ENCODE measurements at regions not wholly inside any gene's neighbourhood (a gene's known extent, or its start where the extent isn't known, plus 50 kb on each side); places are given as distances from the start of the nearest gene placed in this dataset.

- peak; percentile 26 for DNase-seq (ENCODE audit: low read depth)
- no peak overlapping the region for H3K4me3 ChIP-seq (ENCODE audit: low read depth, low read length)
- TF ChIP-seq CTCF (IDR thresholded peaks at IDR 0.05; ENCODE audit: low read depth, low read length) (no peak), MYC (IDR thresholded peaks at IDR 0.05; ENCODE audit: low read depth, low read length) (no peak), POLR2A (IDR thresholded peaks at IDR 0.05; ENCODE audit: extremely low read depth, insufficient read length) (no peak), MAX (IDR thresholded peaks at IDR 0.05; ENCODE audit: low read depth, low read length) (no peak)
Measured at GRCh38 chr3:191051037-191051436, 148.0 kb upstream of the OSTN start.

DNA sequence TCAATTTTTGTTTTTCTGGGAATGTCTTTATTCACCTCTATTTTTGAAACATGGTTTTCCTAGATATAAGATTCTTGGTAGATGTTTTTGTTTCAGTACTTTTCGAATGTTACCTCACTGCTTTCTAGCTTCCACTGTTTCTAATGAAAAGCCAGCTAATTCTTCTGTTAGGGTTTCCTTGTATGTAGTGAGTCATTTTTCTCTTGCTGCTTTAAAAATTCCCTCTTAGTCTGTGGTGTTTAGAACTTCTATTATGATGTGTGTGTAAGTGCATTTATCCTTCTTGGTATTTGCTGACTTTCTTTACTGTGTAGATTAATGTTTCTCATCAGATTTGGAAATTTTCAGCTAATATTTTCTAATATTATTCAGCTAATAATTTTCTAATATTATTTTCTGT, 151.1 kb upstream of the OSTN start:
- H3K4me3 ChIP-seq (ENCODE audit: low read depth, low read length) = no peak overlapping the region
- no peak for DNase-seq (ENCODE audit: low read depth)
- no peak for TF ChIP-seq MYC (IDR thresholded peaks at IDR 0.05; ENCODE audit: low read depth, low read length)
- no peak for TF ChIP-seq MAX (IDR thresholded peaks at IDR 0.05; ENCODE audit: low read depth, low read length)
- no peak for TF ChIP-seq POLR2A (IDR thresholded peaks at IDR 0.05; ENCODE audit: extremely low read depth, insufficient read length)
- TF ChIP-seq CTCF (IDR thresholded peaks at IDR 0.05; ENCODE audit: low read depth, low read length) = no peak

DNA sequence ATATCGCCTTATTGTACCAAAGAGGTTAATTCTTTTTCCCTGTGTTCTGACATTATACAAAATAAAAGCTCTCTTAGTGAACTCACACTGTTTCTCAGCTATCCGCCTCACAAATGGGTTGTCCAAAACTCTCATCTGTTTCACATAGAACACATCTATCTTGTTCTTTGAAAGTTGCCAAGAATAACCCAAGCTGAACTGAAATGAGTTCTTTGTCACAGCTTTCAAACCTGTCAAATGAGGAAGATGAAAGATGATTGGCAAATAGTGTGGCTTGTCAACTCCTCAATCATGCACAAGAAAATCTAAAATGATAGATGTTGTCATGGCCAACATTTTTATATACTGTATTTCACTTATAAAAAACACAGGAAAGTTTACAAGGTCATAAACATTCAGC, 168.1 kb upstream of the OSTN start:
- no peak overlapping the region for H3K4me3 ChIP-seq (ENCODE audit: low read depth, low read length)
- TF ChIP-seq CTCF (IDR thresholded peaks at IDR 0.05; ENCODE audit: low read depth, low read length) (no peak), MAX (IDR thresholded peaks at IDR 0.05; ENCODE audit: low read depth, low read length) (no peak), MYC (IDR thresholded peaks at IDR 0.05; ENCODE audit: low read depth, low read length) (no peak), POLR2A (IDR thresholded peaks at IDR 0.05; ENCODE audit: extremely low read depth, insufficient read length) (no peak)
- DNase-seq (ENCODE audit: low read depth) = no peak

- H3K4me3 ChIP-seq (ENCODE audit: low read depth, low read length) = no peak overlapping the region
- DNase-seq (ENCODE audit: low read depth) = no peak
- no peak for TF ChIP-seq MAX (IDR thresholded peaks at IDR 0.05; ENCODE audit: low read depth, low read length)
- no peak for TF ChIP-seq CTCF (IDR thresholded peaks at IDR 0.05; ENCODE audit: low read depth, low read length)
- no peak for TF ChIP-seq MYC (IDR thresholded peaks at IDR 0.05; ENCODE audit: low read depth, low read length)
- no peak for TF ChIP-seq POLR2A (IDR thresholded peaks at IDR 0.05; ENCODE audit: extremely low read depth, insufficient read length)
Measured at GRCh38 chr3:191030491-191030890, 168.0 kb upstream of the GMNC start.

DNA sequence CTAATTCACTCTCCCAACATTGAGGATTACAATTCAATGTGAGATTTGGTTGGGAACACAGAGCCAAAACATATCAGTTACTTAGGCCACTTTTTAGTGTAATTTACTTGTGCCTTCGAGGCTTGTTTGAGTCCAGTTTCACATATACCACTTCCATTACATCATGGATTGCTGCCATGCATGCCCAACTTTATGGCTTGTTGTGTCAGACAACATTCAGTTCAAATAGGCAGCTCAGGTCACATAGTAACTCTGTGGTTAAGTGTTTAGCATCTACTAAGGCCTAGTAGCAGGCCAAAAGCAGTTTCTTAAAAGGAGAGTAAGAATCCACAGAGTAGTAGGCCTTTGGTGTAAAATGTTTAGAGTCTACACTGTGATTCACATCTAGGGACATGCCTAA, 164.3 kb upstream of the GMNC start:
- DNase-seq (ENCODE audit: low read depth) = no peak
- TF ChIP-seq MYC (IDR thresholded peaks at IDR 0.05; ENCODE audit: low read depth, low read length) = no peak
- no peak for TF ChIP-seq CTCF (IDR thresholded peaks at IDR 0.05; ENCODE audit: low read depth, low read length)
- TF ChIP-seq MAX (IDR thresholded peaks at IDR 0.05; ENCODE audit: low read depth, low read length) = no peak
- TF ChIP-seq POLR2A (IDR thresholded peaks at IDR 0.05; ENCODE audit: extremely low read depth, insufficient read length) = no peak
- no peak overlapping the region for H3K4me3 ChIP-seq (ENCODE audit: low read depth, low read length)
